Activated CD8-positive, alpha-beta T cell treated with anti-CD3 and anti-CD28 coated beads for 36 hours (primary cell): ENCODE measurements at regions not wholly inside any gene's neighbourhood (a gene's known extent, or its start where the extent isn't known, plus 50 kb on each side); places are given as distances from the start of the nearest gene placed in this dataset.

Experiments
- ATAC-seq: fragments of 200-7000 bp; cut with Tn5 transposase; one replicate; pipeline ENCODE4 v1.10.0; 2021; ENCODE audit warnings: mild to moderate bottlenecking, moderate library complexity
- CTCF ChIA-PET: fragments of 350-600 bp; sonication (Branson Sonifier 250); formaldehyde crosslinking; loops from one replicate; lab custom pipeline; 2021; ENCODE audit warnings: antibody characterized with exemption; lab: Charles Lee
- POLR2A ChIA-PET: fragments of 350-600 bp; sonication (Branson Sonifier 250); formaldehyde crosslinking; loops from one replicate; lab custom pipeline; 2021; ENCODE audit warnings: antibody characterized with exemption; lab: Charles Lee
- DNase-seq: peaks from one replicate; pipeline ENCODE4 v3.0.0-alpha.2; 2020
- H3K27ac Mint-ChIP-seq: one replicate; pipeline ENCODE4 v1.8.0; 2021; ENCODE audit warnings: mild to moderate bottlenecking, mixed read lengths
- H3K27me3 Mint-ChIP-seq: one replicate; pipeline ENCODE4 v1.8.0; 2021; ENCODE audit warnings: mixed read lengths
- H3K36me3 Mint-ChIP-seq: one replicate; pipeline ENCODE4 v1.8.0; 2021; ENCODE audit warnings: low read depth, mixed read lengths
- H3K4me1 Mint-ChIP-seq: one replicate; pipeline ENCODE4 v1.8.0; 2021; ENCODE audit warnings: low read depth, mixed read lengths
- H3K4me3 Mint-ChIP-seq: one replicate; pipeline ENCODE4 v1.8.0; 2021; ENCODE audit warnings: mild to moderate bottlenecking, moderate library complexity, mixed read lengths
- H3K9me3 Mint-ChIP-seq: one replicate; pipeline ENCODE4 v1.8.0; 2021; ENCODE audit warnings: mixed read lengths
- CTCF ChIP-seq: fragments of 200-600 bp; IDR thresholded peaks from one replicate; pipeline ENCODE4 v1.8.0; 2022; ENCODE audit warnings: antibody characterized with exemption, mild to moderate bottlenecking
- intact Hi-C: fragments of 100-400 bp; cut with micrococcal nuclease; formaldehyde crosslinking; loops from one replicate; pipeline ENCODE4 v1.10.0; 2022

- no peak for ATAC-seq
- TF ChIP-seq CTCF = no peak
- ChIA-PET CTCF (no interaction called here), POLR2A (interaction anchor here (1.1 kb wide), 2 partner anchors 12 to 16 kb away, joined by 4 read pairs; no protein-coding TSS in a partner anchor)
- H3K4me1 Mint-ChIP-seq = no peaks in the 10 kb centered on the region
- H3K36me3 Mint-ChIP-seq = no peaks in the 10 kb centered on the region
- no peaks in the 10 kb centered on the region for H3K27me3 Mint-ChIP-seq
- H3K27ac Mint-ChIP-seq = no peak overlapping the region
- DNase-seq = no peak
- intact Hi-C loops = no loop called here
- no peak overlapping the region for H3K4me3 Mint-ChIP-seq
- H3K9me3 Mint-ChIP-seq = no peaks in the 10 kb centered on the region
Observed at GRCh38 chr3:177934001-177934891, 602.0 kb upstream of the KCNMB2 start.

GRCh38 chr3:177935047-177935446 is 601.2 kb upstream of the KCNMB2 start:
- ChIA-PET CTCF (no interaction called here), POLR2A (interaction anchor here (1.1 kb wide), 1 partner anchor 17 kb away, joined by 4 read pairs; no protein-coding TSS in a partner anchor)
- no peaks in the 10 kb centered on the region for H3K27me3 Mint-ChIP-seq
- H3K36me3 Mint-ChIP-seq = no peaks in the 10 kb centered on the region
- ATAC-seq = no peak
- DNase-seq = no peak
- TF ChIP-seq CTCF = no peak
- no peaks in the 10 kb centered on the region for H3K9me3 Mint-ChIP-seq
- intact Hi-C loops = no loop called here
- no peak overlapping the region for H3K4me3 Mint-ChIP-seq
- no peaks in the 10 kb centered on the region for H3K4me1 Mint-ChIP-seq
- no peak overlapping the region for H3K27ac Mint-ChIP-seq

GRCh38 chr3:177936721-177937120 is 599.5 kb upstream of the KCNMB2 start:
- H3K4me3 Mint-ChIP-seq = no peak overlapping the region
- H3K9me3 Mint-ChIP-seq = no peaks in the 10 kb centered on the region
- no peaks in the 10 kb centered on the region for H3K36me3 Mint-ChIP-seq
- no peaks in the 10 kb centered on the region for H3K27me3 Mint-ChIP-seq
- no peak overlapping the region for H3K27ac Mint-ChIP-seq
- ChIA-PET POLR2A (no interaction called here), CTCF (no interaction called here)
- intact Hi-C loops = no loop called here
- no peak for TF ChIP-seq CTCF
- ATAC-seq (no peak), DNase-seq (no peak)
- no peaks in the 10 kb centered on the region for H3K4me1 Mint-ChIP-seq

GRCh38 chr3:177942911-177943310 is 593.3 kb upstream of the KCNMB2 start:
- H3K4me1 Mint-ChIP-seq = peaks cover 33% of the 10 kb centered on the region
- no peak for DNase-seq
- H3K4me3 Mint-ChIP-seq = no peak overlapping the region
- H3K27ac Mint-ChIP-seq = peak overlapping the region; percentile 22
- no peak for TF ChIP-seq CTCF
- peaks cover 4% of the 10 kb centered on the region for H3K9me3 Mint-ChIP-seq
- ChIA-PET POLR2A (no interaction called here), CTCF (no interaction called here)
- no peaks in the 10 kb centered on the region for H3K27me3 Mint-ChIP-seq
- intact Hi-C loops = no loop called here
- peaks cover 8% of the 10 kb centered on the region for H3K36me3 Mint-ChIP-seq
- ATAC-seq = no peak

GRCh38 chr3:177944228-177944661 is 592.0 kb upstream of the KCNMB2 start:
- DNase-seq (peak; percentile 10), ATAC-seq (peak; percentile 85)
- POLR2A ChIA-PET = no interaction called here
- Mint-ChIP-seq H3K9me3 (peaks cover 4% of the 10 kb centered on the region), H3K27ac (peak overlapping the region; percentile 88), H3K27me3 (no peaks in the 10 kb centered on the region), H3K4me3 (peak overlapping the region; percentile 27), H3K4me1 (peaks cover 33% of the 10 kb centered on the region), H3K36me3 (peaks cover 8% of the 10 kb centered on the region)
- intact Hi-C loops = no loop called here
- CTCF ChIA-PET = interaction anchor here (1.2 kb wide), 1 partner anchor 10 kb away, joined by 4 read pairs; no protein-coding TSS in a partner anchor
- no peak for TF ChIP-seq CTCF
